Transverse colon (tissue), 4 donors: ENCODE measurements at regions not wholly inside any gene's neighbourhood (a gene's known extent, or its start where the extent isn't known, plus 50 kb on each side); places are given as distances from the start of the nearest gene placed in this dataset.

Experiments
- DNase-seq: peaks from one replicate; pipeline ENCODE4 v3.0.0-alpha.2; 2019
- H3K27ac ChIP-seq, 4 donors: fragments of 200-600 bp; sonication (generic); 2 replicates each; pipeline ENCODE4 v1.5.1; 2016 to 2018; ENCODE audit warnings: inconsistent platforms in 4 of 4
- H3K27me3 ChIP-seq: fragments of 200-600 bp; sonication (generic); 2 replicates; pipeline ENCODE4 v1.5.1; 2017; ENCODE audit warnings: inconsistent platforms
- H3K36me3 ChIP-seq, 4 donors: fragments of 200-600 bp; sonication (generic); 2 replicates each; pipeline ENCODE4 v1.5.1; 2017 to 2019; ENCODE audit warnings: inconsistent platforms in 4 of 4
- H3K4me1 ChIP-seq, 4 donors: fragments of 200-600 bp; sonication (generic); 2 replicates each; pipeline ENCODE4 v1.5.1; 2017 to 2020; ENCODE audit warnings: inconsistent platforms in 4 of 4
- H3K4me3 ChIP-seq, 4 donors: fragments of 200-600 bp; sonication (generic); 1 replicate in 1 of 4; 2 replicates in 3 of 4; pipeline versions ENCODE4 v1.5.1 to v1.6.1; 2017 to 2019; ENCODE audit warnings: inconsistent platforms in 4 of 4
- H3K9me3 ChIP-seq, 2 donors: fragments of 200-600 bp; sonication (generic); 2 replicates each; pipeline ENCODE4 v1.5.1; 2017 to 2019; ENCODE audit warnings: inconsistent platforms in 2 of 2
- CTCF ChIP-seq, 5 experiments: fragments of 200-600 bp in 3 of 5; fragments of 450-650 bp in 2 of 5; sonication (generic) in 3 of 5; IDR thresholded peaks; 1 replicate in 2 of 5; 2 replicates in 3 of 5; pipeline ENCODE4 v1.5.1; 2016 to 2017; ENCODE audit warnings: antibody characterized with exemption in 5 of 5, inconsistent platforms in 3 of 5, mild to moderate bottlenecking in 2 of 5, moderate library complexity in 1 of 5
- EP300 ChIP-seq: sonication (generic); formaldehyde crosslinking; IDR thresholded peaks from one replicate; pipeline ENCODE4 v1.6.1; 2017; ENCODE audit warnings: antibody characterized with exemption, low read depth
- POLR2A ChIP-seq: fragments of 450-650 bp; IDR thresholded peaks from one replicate; pipeline ENCODE4 v1.6.1; 2016; ENCODE audit warnings: antibody characterized with exemption, mild to moderate bottlenecking, moderate library complexity
- POLR2AphosphoS5 ChIP-seq, 3 donors: sonication (generic); formaldehyde crosslinking; IDR thresholded peaks; one replicate each; pipeline ENCODE4 v1.6.1; 2016; ENCODE audit warnings: antibody characterized with exemption in 3 of 3
- WGBS, 2 donors: methylation state at CpG; one replicate each; pipeline ENCODE4 v1.1.5; 2018; ENCODE audit warnings: low coverage in 1 of 2; 5-methylcytosine and 5-hydroxymethylcytosine counted together
- in situ Hi-C, 4 donors: fragments of 200-750 bp; cut with MboI; loops; one replicate each; pipeline versions ENCODE4 v1.15.0 to v1.15.1; 2017; ENCODE audit warnings: low sequenced_read_pairs in 3 of 4, low pct_ligation_motif_present in 1 of 4, low pct_unique_long_range_greater_than_20kb in 1 of 4
- intact Hi-C: fragments of 100-400 bp; cut with DNase I; formaldehyde crosslinking; loops from one replicate; pipeline ENCODE4 v1.15.1; 2023; ENCODE audit warnings: low total_unique reads
- small RNA-seq, 4 donors: library from RNA; depleted of rRNA; stranded (forward); fragments of <200 nt; gene quantifications; one replicate each; pipeline ENCODE3, GENCODE V24; 2016

DNA sequence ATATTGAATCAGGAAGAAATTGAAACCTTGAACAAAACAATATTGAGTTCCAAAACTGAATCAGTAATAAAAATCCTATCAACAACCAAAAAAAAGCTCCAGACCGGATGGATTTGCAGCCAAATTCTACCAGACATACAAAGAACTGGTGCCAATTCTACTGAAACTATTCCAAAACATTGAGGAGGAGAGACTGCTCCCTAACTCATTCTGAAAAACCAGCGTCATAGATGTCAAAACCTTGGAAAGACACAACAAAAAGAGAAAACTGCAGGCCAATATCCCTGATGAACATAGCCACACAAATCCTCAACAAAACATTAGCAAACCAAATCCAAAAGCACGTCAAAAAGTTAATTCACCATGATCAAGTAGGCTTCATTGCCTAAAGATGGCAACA is 353.8 kb downstream of the TMEM135 start:
- no peak for TF ChIP-seq CTCF (IDR thresholded peaks at IDR 0.05)
- TF ChIP-seq POLR2A = no peak
- no peak for TF ChIP-seq EP300
- no peak for TF ChIP-seq POLR2AphosphoS5 (IDR thresholded peaks at IDR 0.05)
- Histone ChIP-seq H3K4me3 (no peak overlapping the region), H3K9me3 (no peaks in the 10 kb centered on the region), H3K4me1 (no peaks in the 10 kb centered on the region), H3K27me3 (no peaks in the 10 kb centered on the region), H3K36me3 (no peaks in the 10 kb centered on the region), H3K27ac (no peak overlapping the region)
- in situ Hi-C loops (no loop called here), intact Hi-C loops (no loop called here)
- DNase-seq = no peak
- 42 to 68% methylated on average over 3 of the region's 3 CpGs for WGBS, 2 donors

DNA sequence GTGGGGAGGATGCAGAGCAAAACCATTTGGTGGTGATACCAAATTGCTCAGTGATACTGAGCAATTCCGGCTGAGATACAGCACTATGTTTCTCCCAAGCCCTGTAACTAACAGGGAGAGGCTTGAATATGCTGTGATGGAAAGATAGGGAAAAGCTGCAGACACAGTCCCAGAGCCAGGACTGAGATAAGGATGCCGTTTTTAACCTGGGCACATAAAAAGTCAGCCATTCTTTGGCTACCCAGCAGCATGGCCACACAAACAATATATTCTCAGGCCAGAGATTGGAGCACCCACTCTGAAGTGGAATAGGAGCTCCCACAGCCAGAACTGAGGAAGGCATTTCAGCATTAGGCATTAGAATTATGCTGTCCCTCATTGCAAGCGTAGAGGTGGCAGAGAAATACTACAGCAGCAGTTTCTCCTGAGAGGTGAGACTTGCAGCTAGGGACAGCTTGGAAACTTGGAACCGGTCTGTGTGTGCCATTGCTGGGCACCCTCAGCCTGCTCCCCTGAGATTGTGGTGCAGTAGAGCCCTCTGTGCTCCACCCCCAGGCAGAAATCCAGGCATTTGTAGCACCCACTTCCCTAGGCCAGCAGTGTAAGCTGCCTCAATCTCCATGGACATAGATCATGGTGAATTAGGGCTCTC is 346.5 kb downstream of the TMEM135 start:
- Histone ChIP-seq H3K4me1 (no peaks in the 10 kb centered on the region), H3K4me3 (no peak overlapping the region), H3K36me3 (no peaks in the 10 kb centered on the region), H3K27ac (no peak overlapping the region), H3K27me3 (no peaks in the 10 kb centered on the region), H3K9me3 (no peaks in the 10 kb centered on the region)
- no peak for TF ChIP-seq CTCF (IDR thresholded peaks at IDR 0.05)
- intact Hi-C loops (no loop called here), in situ Hi-C loops (no loop called here)
- no peak for DNase-seq
- WGBS, 2 donors = 0 to 77% methylated on average over 1 to 4 of the region's 4 CpGs

DNA sequence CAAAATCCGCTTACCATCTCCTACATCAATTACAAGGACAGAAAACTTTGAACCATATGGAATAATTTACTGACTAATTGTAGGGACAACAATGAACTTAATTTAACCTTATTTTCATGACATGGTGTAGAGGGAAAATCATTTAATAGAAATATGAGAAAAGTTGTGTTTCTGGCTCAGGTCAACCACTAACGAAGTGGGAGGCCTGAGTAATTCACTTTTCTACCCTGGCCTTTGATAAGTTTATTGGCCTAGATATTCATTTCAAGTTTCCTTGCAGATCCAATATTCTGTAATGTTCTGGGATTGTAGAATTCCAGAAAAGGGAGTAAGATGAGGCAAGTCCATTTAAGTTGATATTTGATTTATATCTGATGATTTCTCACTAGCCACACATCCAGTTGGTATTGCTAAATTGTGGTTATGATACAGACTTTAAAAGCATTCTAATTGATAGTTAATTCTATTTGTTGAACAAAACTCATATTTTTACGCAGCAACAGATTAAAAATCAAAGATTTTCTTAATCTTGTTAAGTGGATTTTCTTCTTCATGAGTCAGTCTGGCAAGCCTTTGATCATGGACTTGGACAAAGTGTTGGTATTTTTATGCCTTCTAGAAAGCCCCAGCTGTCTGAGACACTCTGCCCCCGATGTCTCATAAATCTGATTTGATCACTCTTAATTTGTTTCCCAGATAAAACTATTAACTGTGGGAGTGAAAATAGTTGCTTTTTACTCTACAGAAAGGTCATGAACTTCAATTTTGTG is 336.5 kb downstream of the TMEM135 start:
- Histone ChIP-seq H3K27me3 (no peaks in the 10 kb centered on the region), H3K36me3 (no peaks in the 10 kb centered on the region), H3K9me3 (no peaks in the 10 kb centered on the region), H3K4me1 (no peaks in the 10 kb centered on the region), H3K27ac (no peak overlapping the region), H3K4me3 (no peak overlapping the region)
- no peak for DNase-seq
- WGBS, 2 donors = 74 to 75% methylated on average over 4 of the region's 4 CpGs
- intact Hi-C loops (no loop called here), in situ Hi-C loops (loop anchor here in 1 of 4 donors (25.0 kb wide), 1 partner anchor 1188 kb away; no protein-coding TSS in a partner anchor)
- TF ChIP-seq POLR2AphosphoS5 (IDR thresholded peaks at IDR 0.05) = no peak
- TF ChIP-seq POLR2A = no peak
- TF ChIP-seq EP300 = no peak
- no peak for TF ChIP-seq CTCF (IDR thresholded peaks at IDR 0.05)

Small RNA genes in the stretch of these regions (small RNA-seq; reads per million reads assigned to genes)
- gene AP000676.1 (0 reads per million in 4 donors), gene RF00026 (0 reads per million in 4 donors), gene RNU6-1135P (0 reads per million in 4 donors)
